Uterus (tissue), 3 donors: ENCODE measurements at regions not wholly inside any gene's neighbourhood (a gene's known extent, or its start where the extent isn't known, plus 50 kb on each side); places are given as distances from the start of the nearest gene placed in this dataset.

Experiments used
- DNase-seq, 2 donors: peaks; one replicate each; pipeline ENCODE4 v3.0.0-alpha.2; 2019 to 2020
- H3K27ac ChIP-seq, 2 donors: fragments of 200-600 bp; sonication (generic); 1 replicate in 1 of 2; 2 replicates in 1 of 2; pipeline ENCODE4 v1.5.1; 2016 to 2018
- H3K27me3 ChIP-seq, 2 donors: fragments of 200-600 bp; sonication (generic); one replicate each; pipeline ENCODE4 v1.5.1; 2018 to 2019; ENCODE audit warnings: control low read depth in 1 of 2
- H3K36me3 ChIP-seq, 2 donors: fragments of 200-600 bp; sonication (generic); one replicate each; pipeline ENCODE4 v1.5.1; 2019; ENCODE audit warnings: control low read depth in 1 of 2
- H3K4me1 ChIP-seq, 2 donors: fragments of 200-600 bp; sonication (generic); one replicate each; pipeline ENCODE4 v1.5.1; 2018 to 2019; ENCODE audit warnings: control low read depth in 1 of 2
- H3K4me3 ChIP-seq, 2 donors: fragments of 200-600 bp; sonication (generic); 1 replicate in 1 of 2; 2 replicates in 1 of 2; pipeline ENCODE4 v1.5.1; 2018 to 2019; ENCODE audit warnings: mild to moderate bottlenecking in 1 of 2
- H3K9me3 ChIP-seq, 2 donors: fragments of 200-600 bp; sonication (generic); one replicate each; pipeline ENCODE4 v1.5.1; 2019; ENCODE audit warnings: control low read depth in 1 of 2
- CTCF ChIP-seq, 4 experiments: fragments of 200-600 bp in 2 of 4; fragments of 450-650 bp in 2 of 4; sonication (generic) in 2 of 4; IDR thresholded peaks; one replicate each; pipeline ENCODE4 v1.5.1; 2016 to 2019; ENCODE audit warnings: antibody characterized with exemption in 4 of 4, mild to moderate bottlenecking in 2 of 4, moderate library complexity in 1 of 4
- POLR2A ChIP-seq, 2 donors: fragments of 450-650 bp; IDR thresholded peaks; one replicate each; pipeline ENCODE4 v1.6.1; 2016; ENCODE audit warnings: antibody characterized with exemption in 2 of 2, mild to moderate bottlenecking in 1 of 2, moderate library complexity in 1 of 2
- intact Hi-C: fragments of 100-400 bp; cut with DNase I; formaldehyde crosslinking; loops from one replicate; pipeline ENCODE4 v1.15.1; 2023; ENCODE audit warnings: low total_unique reads
- donor health status: DM: yes; HTN: yes; CAD: no.

DNA sequence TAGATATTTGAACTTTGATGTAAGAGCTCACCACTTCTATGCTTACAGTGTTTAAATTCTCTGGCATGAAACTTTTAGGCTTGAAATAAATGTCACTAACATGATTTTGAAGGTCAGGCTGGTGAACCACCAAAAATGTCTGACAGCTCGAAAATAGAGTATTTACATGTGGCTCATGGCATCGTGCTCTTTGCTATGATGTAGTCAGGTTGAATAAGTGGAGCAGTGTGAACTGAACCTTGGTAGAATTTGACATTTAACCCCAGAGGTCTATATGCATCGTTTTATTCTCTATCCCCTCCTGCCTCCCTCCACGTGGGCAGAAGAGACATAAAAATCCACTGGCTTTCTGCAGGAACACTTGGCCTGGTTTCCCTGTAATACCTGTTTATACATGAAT lies 369.7 kb upstream of the ATP2B1 start:
- TF ChIP-seq CTCF (IDR thresholded peaks at IDR 0.05) (no peak), POLR2A (IDR thresholded peaks at IDR 0.05) (no peak)
- no peak for DNase-seq
- intact Hi-C loops = no loop called here
- Histone ChIP-seq H3K4me3 (no peak overlapping the region), H3K4me1 (no peaks in the 10 kb centered on the region), H3K9me3 (no peaks in the 10 kb centered on the region), H3K36me3 (no peaks in the 10 kb centered on the region), H3K27me3 (no peaks in the 10 kb centered on the region), H3K27ac (no peak overlapping the region)

- Histone ChIP-seq H3K27ac (no peak overlapping the region), H3K4me1 (no peaks in the 10 kb centered on the region), H3K4me3 (no peak overlapping the region), H3K9me3 (no peaks in the 10 kb centered on the region), H3K27me3 (no peaks in the 10 kb centered on the region), H3K36me3 (no peaks in the 10 kb centered on the region)
- no peak for DNase-seq
- no peak for TF ChIP-seq POLR2A (IDR thresholded peaks at IDR 0.05)
- no peak for TF ChIP-seq CTCF (IDR thresholded peaks at IDR 0.05)
- intact Hi-C loops = no loop called here
These were observed 369.1 kb upstream of the ATP2B1 start for GRCh38 chr12:90077756-90078155.

DNA sequence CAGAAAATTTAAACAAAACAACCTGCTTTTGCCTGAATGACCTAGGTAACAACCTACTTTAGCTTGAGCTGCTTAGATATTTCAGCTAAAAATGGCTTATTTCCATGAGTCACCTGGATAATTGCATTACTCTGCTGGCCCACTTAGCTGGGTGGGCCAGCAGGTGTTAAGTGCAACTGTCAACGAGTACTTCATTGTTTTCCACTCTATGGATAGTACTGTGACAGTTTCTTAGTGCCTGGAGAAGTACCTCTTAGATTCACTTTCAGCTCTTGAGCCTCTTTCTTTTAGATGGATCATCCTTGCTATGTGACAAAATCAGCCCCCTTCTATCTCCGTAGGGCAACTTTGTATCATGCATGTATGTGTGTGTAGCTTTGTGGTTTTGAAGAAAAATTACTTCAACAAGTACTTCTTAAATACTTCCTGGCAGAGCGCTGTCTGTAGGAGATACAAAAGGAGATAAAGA lies 368.2 kb upstream of the ATP2B1 start:
- DNase-seq = no peak
- H3K4me1 ChIP-seq = no peaks in the 10 kb centered on the region
- H3K36me3 ChIP-seq = no peaks in the 10 kb centered on the region
- TF ChIP-seq CTCF (IDR thresholded peaks at IDR 0.05) = no peak
- TF ChIP-seq POLR2A (IDR thresholded peaks at IDR 0.05) = no peak
- no peaks in the 10 kb centered on the region for H3K27me3 ChIP-seq
- no peak overlapping the region for H3K4me3 ChIP-seq
- no peaks in the 10 kb centered on the region for H3K9me3 ChIP-seq
- intact Hi-C loops = no loop called here
- no peak overlapping the region for H3K27ac ChIP-seq

DNA sequence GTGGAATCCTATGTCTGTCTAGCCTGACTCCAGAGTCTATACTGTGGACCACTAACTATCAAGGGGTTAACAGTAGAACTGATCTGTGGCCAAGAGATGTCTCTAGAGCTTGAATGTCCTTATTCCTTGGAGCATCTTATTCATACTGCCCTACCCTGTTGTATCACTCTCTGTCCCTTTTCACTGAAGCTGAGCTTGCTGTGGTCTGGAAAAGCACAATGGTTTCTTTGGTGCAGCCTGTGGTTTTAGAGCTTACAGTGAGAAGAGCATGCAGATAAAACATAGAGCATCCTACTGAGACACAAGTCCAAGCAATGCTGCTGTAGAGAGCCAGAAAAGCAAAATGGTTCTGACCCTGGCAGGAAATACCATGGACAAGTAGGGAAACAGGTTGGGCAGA lies 367.0 kb upstream of the ATP2B1 start:
- no peak overlapping the region for H3K4me3 ChIP-seq
- H3K9me3 ChIP-seq = no peaks in the 10 kb centered on the region
- DNase-seq = no peak
- H3K27me3 ChIP-seq = no peaks in the 10 kb centered on the region
- H3K4me1 ChIP-seq = no peaks in the 10 kb centered on the region
- H3K36me3 ChIP-seq = no peaks in the 10 kb centered on the region
- intact Hi-C loops = no loop called here
- TF ChIP-seq CTCF (IDR thresholded peaks at IDR 0.05) (no peak), POLR2A (IDR thresholded peaks at IDR 0.05) (no peak)
- H3K27ac ChIP-seq = no peak overlapping the region

- no peaks in the 10 kb centered on the region for H3K4me1 ChIP-seq
- no peaks in the 10 kb centered on the region for H3K9me3 ChIP-seq
- no peak overlapping the region for H3K4me3 ChIP-seq
- intact Hi-C loops = no loop called here
- H3K27me3 ChIP-seq = no peaks in the 10 kb centered on the region
- DNase-seq = no peak
- no peak overlapping the region for H3K27ac ChIP-seq
- H3K36me3 ChIP-seq = no peaks in the 10 kb centered on the region
- TF ChIP-seq CTCF (IDR thresholded peaks at IDR 0.05) = no peak
- TF ChIP-seq POLR2A (IDR thresholded peaks at IDR 0.05) = no peak
These were observed 365.4 kb upstream of the ATP2B1 start for GRCh38 chr12:90074086-90074485.
